Hypothalamus (tissue), 51 donors: ENCODE measurements at regions not wholly inside any gene's neighbourhood (a gene's known extent, or its start where the extent isn't known, plus 50 kb on each side); places are given as distances from the start of the nearest gene placed in this dataset.

Source experiments
- DNase-seq, 51 donors: peaks; one replicate each; lab custom pipeline; 2025; lab: John Stamatoyannopoulos, UW

- DNase-seq: no peak
Measured at GRCh38 chr3:194984622-194985021, 286.3 kb downstream of the XXYLT1 start.

- DNase-seq: peak in 16 of 51 donors; percentile 5 to 50 (median 20)
Measured at GRCh38 chr3:194985031-194985578, 285.9 kb downstream of the XXYLT1 start.

- no peak for DNase-seq
Measured at GRCh38 chr3:194986208-194987043, 284.5 kb downstream of the XXYLT1 start.

GRCh38 chr3:194987571-194988494 lies 283.1 kb downstream of the XXYLT1 start:
- DNase-seq: no peak

- no peak for DNase-seq
Measured at GRCh38 chr3:194988495-194989165, 282.3 kb downstream of the XXYLT1 start.

- no peak for DNase-seq
Measured at GRCh38 chr3:194989241-194989640, 281.7 kb downstream of the XXYLT1 start.

- DNase-seq: no peak
Measured at GRCh38 chr3:194990454-194991337, 280.3 kb downstream of the XXYLT1 start.

GRCh38 chr3:194991338-194991654 lies 279.7 kb downstream of the XXYLT1 start:
- DNase-seq: no peak

- DNase-seq: no peak
Measured at GRCh38 chr3:194993896-194994295, 277.1 kb downstream of the XXYLT1 start.

GRCh38 chr3:194994551-194994981 lies 276.4 kb downstream of the XXYLT1 start:
- DNase-seq: no peak

- DNase-seq: no peak
Measured at GRCh38 chr3:194995334-194995733, 275.6 kb downstream of the XXYLT1 start.

GRCh38 chr3:194995922-194996321 lies 275.0 kb downstream of the XXYLT1 start:
- DNase-seq: no peak

- no peak for DNase-seq
Measured at GRCh38 chr3:194996746-194997145, 274.2 kb downstream of the XXYLT1 start.

GRCh38 chr3:194998417-194998816 lies 272.5 kb downstream of the XXYLT1 start:
- DNase-seq: no peak

GRCh38 chr3:194998948-194999347 lies 272.0 kb downstream of the XXYLT1 start:
- no peak for DNase-seq

GRCh38 chr3:194999491-194999890 lies 271.5 kb downstream of the XXYLT1 start:
- no peak for DNase-seq

GRCh38 chr3:195001261-195001660 lies 269.7 kb downstream of the XXYLT1 start:
- no peak for DNase-seq

- peak in 2 of 51 donors; percentile 2 to 27 for DNase-seq
Measured at GRCh38 chr3:195001961-195002861, 268.7 kb downstream of the XXYLT1 start.
